OCI-LY7 (cell line): ENCODE measurements at regions not wholly inside any gene's neighbourhood (a gene's known extent, or its start where the extent isn't known, plus 50 kb on each side); places are given as distances from the start of the nearest gene placed in this dataset.

ENCODE experiments used
- BruUV-seq: library from RNA; stranded (reverse); fragments of 400-500 nt; replicated peaks from 2 replicates; lab custom pipeline; 2021; lab: Mats Ljungman, UMichigan
- CTCF ChIA-PET: fragments of 300-600 bp; sonication (Branson Sonifier 250); formaldehyde crosslinking; loops from one replicate; lab custom pipeline; 2022; ENCODE audit warnings: antibody characterized with exemption; ENCODE audit not compliant: unreplicated experiment; lab: Charles Lee
- POLR2A ChIA-PET: fragments of 300-600 bp; sonication (Branson Sonifier 250); formaldehyde crosslinking; loops from one replicate; lab custom pipeline; 2022; ENCODE audit warnings: antibody characterized with exemption; lab: Charles Lee
- DNase-seq: peaks from one replicate; pipeline ENCODE4 v3.0.0-alpha.2; 2015; ENCODE audit warnings: low spot score
- H2AFZ ChIP-seq: fragments of 200-600 bp; sonication (generic), shearing (Covaris generic); 2 replicates; pipeline ENCODE4 v1.6.1; 2014; ENCODE audit warnings: mild to moderate bottlenecking, antibody characterized with exemption, low read length, moderate library complexity
- H3K27ac ChIP-seq: fragments of 200-600 bp; sonication (generic); 2 replicates; pipeline ENCODE4 v1.5.1; 2014; ENCODE audit warnings: mixed run types, low read depth, mild to moderate bottlenecking, moderate library complexity, low read length, inconsistent platforms; ENCODE audit not compliant: poor library complexity, severe bottlenecking
- H3K36me3 ChIP-seq: fragments of 200-600 bp; sonication (generic); 2 replicates; pipeline ENCODE4 v1.6.1; 2014; ENCODE audit warnings: mild to moderate bottlenecking, antibody characterized with exemption, low read length, moderate library complexity, mixed read lengths; ENCODE audit not compliant: insufficient read depth
- H3K4me1 ChIP-seq: fragments of 200-600 bp; sonication (generic); 2 replicates; pipeline ENCODE4 v1.5.1; 2014; ENCODE audit warnings: mild to moderate bottlenecking, low read length; ENCODE audit not compliant: insufficient read depth, poor library complexity, severe bottlenecking
- H3K4me2 ChIP-seq: fragments of 200-600 bp; sonication (generic); 2 replicates; pipeline ENCODE4 v1.6.1; 2014; ENCODE audit warnings: mild to moderate bottlenecking, low read length
- H3K4me3 ChIP-seq: fragments of 200-600 bp; sonication (generic); 2 replicates; pipeline ENCODE4 v1.5.1; 2014; ENCODE audit warnings: mild to moderate bottlenecking, low read depth, low read length; ENCODE audit not compliant: poor library complexity, severe bottlenecking
- H3K79me2 ChIP-seq: fragments of 200-600 bp; sonication (generic); 2 replicates; pipeline ENCODE4 v1.6.1; 2016; ENCODE audit warnings: low read depth, mild to moderate bottlenecking, low read length, moderate library complexity, mixed read lengths; ENCODE audit not compliant: insufficient read depth
- H3K9me2 ChIP-seq: fragments of 200-600 bp; sonication (generic); 2 replicates; pipeline ENCODE4 v1.6.1; 2016; ENCODE audit warnings: mild to moderate bottlenecking, low read length, mixed read lengths; ENCODE audit not compliant: insufficient read depth
- H3K9me3 ChIP-seq: fragments of 200-600 bp; sonication (generic); 2 replicates; pipeline ENCODE4 v1.6.1; 2014; ENCODE audit warnings: mild to moderate bottlenecking, mixed run types, low read length, mixed read lengths
- H4K20me1 ChIP-seq: fragments of 200-600 bp; sonication (generic); 2 replicates; pipeline ENCODE4 v1.6.1; 2014; ENCODE audit warnings: mild to moderate bottlenecking, antibody characterized with exemption, low read length, moderate library complexity, mixed read lengths; ENCODE audit not compliant: insufficient read depth
- EZH2phosphoT487 ChIP-seq: fragments of 200-600 bp; sonication (generic); IDR thresholded peaks from 2 replicates; pipeline ENCODE4 v1.6.1; 2018; ENCODE audit warnings: low read depth, borderline replicate concordance, mild to moderate bottlenecking, mixed run types, antibody characterized with exemption, low read length, moderate library complexity, mixed read lengths
- intact Hi-C: fragments of 100-400 bp; cut with micrococcal nuclease; formaldehyde crosslinking; loops from one replicate; pipeline ENCODE4 v1.10.0; 2022; ENCODE audit not compliant: unreplicated experiment
- TF ChIP-seq, protein P1 (sequence below): fragments of 200-600 bp; sonication (generic); conservative IDR thresholded peaks from 2 replicates; pipeline ENCODE4 v1.5.1; 2014; ENCODE audit warnings: mild to moderate bottlenecking, antibody characterized with exemption, low read length, moderate library complexity, mixed read lengths

DNA sequence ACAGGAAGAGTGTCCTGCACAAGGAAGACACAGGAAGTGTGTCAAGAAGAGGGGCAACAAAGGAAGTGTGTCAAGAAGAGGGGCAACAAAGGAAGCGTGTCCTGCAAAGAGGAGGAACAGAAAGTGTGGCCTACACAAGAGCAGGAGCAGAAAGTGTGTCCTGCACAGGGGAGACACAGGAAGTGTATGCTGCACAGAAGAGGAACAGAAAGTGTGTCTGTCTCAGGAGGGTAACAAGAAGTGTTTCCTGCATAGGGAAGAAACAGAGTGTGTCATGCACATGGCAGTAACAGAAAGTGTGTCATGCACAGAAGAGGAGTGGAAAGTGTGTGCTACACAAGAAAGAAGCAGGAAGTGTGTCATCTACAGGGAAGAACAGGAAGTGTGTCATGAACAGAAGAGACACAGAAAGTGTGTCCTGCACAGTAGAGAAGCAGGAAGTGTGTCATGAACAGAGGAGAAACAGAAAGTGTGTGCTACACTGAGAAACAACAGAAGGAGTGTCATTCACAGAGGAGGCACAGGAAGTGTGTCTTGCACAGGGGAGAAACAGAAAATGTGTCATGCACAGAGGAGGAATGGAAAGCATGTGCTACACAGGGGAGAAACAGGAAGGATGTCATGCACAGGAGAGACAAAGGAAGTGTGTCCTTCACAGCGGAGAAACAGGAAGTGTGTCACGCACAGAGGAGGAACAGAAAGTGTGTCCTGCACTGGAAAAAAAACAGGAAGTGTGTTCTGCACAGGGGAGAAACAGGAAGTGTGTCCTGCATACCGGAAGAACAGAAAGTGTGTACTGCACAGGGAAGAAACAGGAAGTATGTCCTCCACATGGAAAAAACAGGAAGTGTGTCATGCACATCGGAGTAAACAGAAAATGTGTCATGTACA, 526.4 kb upstream of the PRKX start:
- CTCF ChIA-PET, result no interaction called here
- Histone ChIP-seq H3K4me1 (peaks cover 27% of the 10 kb centered on the region), H3K9me2 (no peaks in the 10 kb centered on the region), H3K36me3 (no peaks in the 10 kb centered on the region; the same call in 1 of the 2 replicates), H3K27ac (peak overlapping the region; percentile 99), H2AFZ (peak overlapping the region; percentile 81), H3K4me3 (peak overlapping the region; percentile 36), H3K9me3 (peaks cover 30% of the 10 kb centered on the region), H4K20me1 (no peaks in the 10 kb centered on the region), H3K4me2 (peak overlapping the region; percentile 10), H3K79me2 (no peaks in the 10 kb centered on the region)
- TF ChIP-seq, protein P1, sequence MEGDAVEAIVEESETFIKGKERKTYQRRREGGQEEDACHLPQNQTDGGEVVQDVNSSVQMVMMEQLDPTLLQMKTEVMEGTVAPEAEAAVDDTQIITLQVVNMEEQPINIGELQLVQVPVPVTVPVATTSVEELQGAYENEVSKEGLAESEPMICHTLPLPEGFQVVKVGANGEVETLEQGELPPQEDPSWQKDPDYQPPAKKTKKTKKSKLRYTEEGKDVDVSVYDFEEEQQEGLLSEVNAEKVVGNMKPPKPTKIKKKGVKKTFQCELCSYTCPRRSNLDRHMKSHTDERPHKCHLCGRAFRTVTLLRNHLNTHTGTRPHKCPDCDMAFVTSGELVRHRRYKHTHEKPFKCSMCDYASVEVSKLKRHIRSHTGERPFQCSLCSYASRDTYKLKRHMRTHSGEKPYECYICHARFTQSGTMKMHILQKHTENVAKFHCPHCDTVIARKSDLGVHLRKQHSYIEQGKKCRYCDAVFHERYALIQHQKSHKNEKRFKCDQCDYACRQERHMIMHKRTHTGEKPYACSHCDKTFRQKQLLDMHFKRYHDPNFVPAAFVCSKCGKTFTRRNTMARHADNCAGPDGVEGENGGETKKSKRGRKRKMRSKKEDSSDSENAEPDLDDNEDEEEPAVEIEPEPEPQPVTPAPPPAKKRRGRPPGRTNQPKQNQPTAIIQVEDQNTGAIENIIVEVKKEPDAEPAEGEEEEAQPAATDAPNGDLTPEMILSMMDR, result no peak
- TF ChIP-seq EZH2phosphoT487, result no peak
- intact Hi-C loops, result no loop called here
- peak; percentile 69 for DNase-seq
- POLR2A ChIA-PET, result no interaction called here
- BruUV-seq, result no TSS peak

- peaks cover 27% of the 10 kb centered on the region for H3K4me1 ChIP-seq
- ChIA-PET POLR2A (no interaction called here), CTCF (no interaction called here)
- no peaks in the 10 kb centered on the region for H3K79me2 ChIP-seq
- H3K27ac ChIP-seq, result peak overlapping the region; percentile 99
- no TSS peak for BruUV-seq
- H3K9me3 ChIP-seq, result peaks cover 30% of the 10 kb centered on the region
- DNase-seq, result no peak
- TF ChIP-seq, protein P1, result no peak
- TF ChIP-seq EZH2phosphoT487, result no peak
- no peaks in the 10 kb centered on the region; the same call in 1 of the 2 replicates for H3K36me3 ChIP-seq
- intact Hi-C loops, result no loop called here
- H3K9me2 ChIP-seq, result no peaks in the 10 kb centered on the region
- no peak overlapping the region for H3K4me3 ChIP-seq
- H2AFZ ChIP-seq, result peak overlapping the region; percentile 81
- no peak overlapping the region for H3K4me2 ChIP-seq
- H4K20me1 ChIP-seq, result no peaks in the 10 kb centered on the region
These were observed 525.5 kb upstream of the PRKX start for GRCh38 chrX:4238916-4239315.

GRCh38 chrX:4225086-4225485, 511.6 kb upstream of the PRKX start:
- POLR2A ChIA-PET, result no interaction called here
- BruUV-seq, result no TSS peak
- H2AFZ ChIP-seq, result no peak overlapping the region
- DNase-seq, result no peak
- no peak overlapping the region for H3K4me2 ChIP-seq
- no peaks in the 10 kb centered on the region for H4K20me1 ChIP-seq
- no peak overlapping the region for H3K27ac ChIP-seq
- no peaks in the 10 kb centered on the region for H3K79me2 ChIP-seq
- no peaks in the 10 kb centered on the region for H3K9me2 ChIP-seq
- TF ChIP-seq, protein P1, result no peak
- TF ChIP-seq EZH2phosphoT487, result no peak
- intact Hi-C loops, result no loop called here
- H3K36me3 ChIP-seq, result no peaks in the 10 kb centered on the region
- CTCF ChIA-PET, result no interaction called here
- H3K9me3 ChIP-seq, result no peaks in the 10 kb centered on the region
- H3K4me1 ChIP-seq, result no peaks in the 10 kb centered on the region
- H3K4me3 ChIP-seq, result no peak overlapping the region
